ENCODE measurements at regions not wholly inside any gene's neighbourhood (a gene's known extent, or its start where the extent isn't known, plus 50 kb on each side); places are given as distances from the start of the nearest gene placed in this dataset.

DNA sequence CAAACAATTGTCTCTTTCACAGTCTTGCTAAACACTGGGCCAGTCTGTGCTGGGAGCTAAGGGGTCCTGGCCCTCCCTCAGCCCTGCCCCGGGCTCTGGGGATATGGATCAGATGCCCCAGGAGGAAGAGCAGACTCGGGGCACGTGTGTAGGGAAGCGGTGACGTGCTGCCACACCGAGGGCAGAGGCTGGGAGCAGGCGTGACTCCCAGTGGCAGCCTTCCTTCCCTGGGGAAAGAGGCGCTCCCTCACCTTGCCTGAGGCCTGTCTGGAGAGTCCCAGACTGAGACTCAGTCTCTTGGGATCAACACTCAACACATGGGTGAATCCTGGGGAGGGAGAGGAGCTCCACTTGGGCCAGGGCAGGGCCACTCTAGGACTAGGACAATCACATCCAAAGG, 54.1 kb upstream of the GRIP2 start:
- no TSS peak for BruUV-seq (replicated peaks)
- Histone ChIP-seq H3K9me3 (ENCODE audit: low read length) (no peaks in the 10 kb centered on the region), H3K4me3 (ENCODE audit: low read depth, low read length, poor library complexity, severe bottlenecking) (no peak overlapping the region), H3K9me2 (ENCODE audit: insufficient read depth, low read length) (no peaks in the 10 kb centered on the region), H3K4me1 (ENCODE audit: insufficient read depth, low read length, poor library complexity, severe bottlenecking) (no peaks in the 10 kb centered on the region), H3K79me2 (ENCODE audit: insufficient read depth, low read depth, low read length) (no peaks in the 10 kb centered on the region), H4K20me1 (ENCODE audit: insufficient read depth, low read length) (no peaks in the 10 kb centered on the region), H3K36me3 (ENCODE audit: insufficient read depth, low read length) (no peaks in the 10 kb centered on the region), H3K27ac (ENCODE audit: low read depth, low read length, poor library complexity, severe bottlenecking) (no peak overlapping the region), H2AFZ (ENCODE audit: low read length) (no peak overlapping the region), H3K4me2 (ENCODE audit: low read length) (no peak overlapping the region)
- POLR2A ChIA-PET: interaction anchor here (0.9 kb wide), 1 partner anchor 15 kb away, joined by 3 read pairs; no protein-coding TSS in a partner anchor
- intact Hi-C loops (cut with micrococcal nuclease; ENCODE audit: unreplicated experiment): no loop called here
- CTCF ChIA-PET (ENCODE audit: unreplicated experiment): no interaction called here
- TF ChIP-seq EZH2phosphoT487 (IDR thresholded peaks at IDR 0.05; ENCODE audit: borderline replicate concordance, low read depth, low read length): no peak
- TF ChIP-seq, protein P1, sequence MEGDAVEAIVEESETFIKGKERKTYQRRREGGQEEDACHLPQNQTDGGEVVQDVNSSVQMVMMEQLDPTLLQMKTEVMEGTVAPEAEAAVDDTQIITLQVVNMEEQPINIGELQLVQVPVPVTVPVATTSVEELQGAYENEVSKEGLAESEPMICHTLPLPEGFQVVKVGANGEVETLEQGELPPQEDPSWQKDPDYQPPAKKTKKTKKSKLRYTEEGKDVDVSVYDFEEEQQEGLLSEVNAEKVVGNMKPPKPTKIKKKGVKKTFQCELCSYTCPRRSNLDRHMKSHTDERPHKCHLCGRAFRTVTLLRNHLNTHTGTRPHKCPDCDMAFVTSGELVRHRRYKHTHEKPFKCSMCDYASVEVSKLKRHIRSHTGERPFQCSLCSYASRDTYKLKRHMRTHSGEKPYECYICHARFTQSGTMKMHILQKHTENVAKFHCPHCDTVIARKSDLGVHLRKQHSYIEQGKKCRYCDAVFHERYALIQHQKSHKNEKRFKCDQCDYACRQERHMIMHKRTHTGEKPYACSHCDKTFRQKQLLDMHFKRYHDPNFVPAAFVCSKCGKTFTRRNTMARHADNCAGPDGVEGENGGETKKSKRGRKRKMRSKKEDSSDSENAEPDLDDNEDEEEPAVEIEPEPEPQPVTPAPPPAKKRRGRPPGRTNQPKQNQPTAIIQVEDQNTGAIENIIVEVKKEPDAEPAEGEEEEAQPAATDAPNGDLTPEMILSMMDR (conservative IDR thresholded peaks at IDR 0.05; ENCODE audit: low read length): no peak
- no peak for DNase-seq (ENCODE audit: low spot score)

DNA sequence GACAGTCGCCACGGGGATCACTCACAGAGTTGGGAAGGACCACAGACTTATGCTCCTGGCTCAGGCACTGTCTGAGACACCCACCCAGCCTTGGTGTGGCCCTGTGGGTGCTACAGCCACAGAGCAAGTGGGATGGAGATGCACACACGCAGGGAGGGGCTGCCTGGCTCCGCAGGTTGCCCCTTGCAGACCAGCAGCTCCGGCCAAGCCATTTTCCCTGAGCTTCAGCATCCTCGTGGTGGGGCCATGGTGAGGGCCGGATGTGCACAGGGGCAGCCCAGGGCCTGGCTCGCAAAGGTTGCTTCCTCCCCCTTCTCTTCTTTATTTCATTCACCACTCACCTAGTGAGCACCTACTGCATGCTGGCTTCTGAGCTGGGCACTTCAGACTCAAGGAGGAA, 55.4 kb upstream of the GRIP2 start:
- no peak for DNase-seq (ENCODE audit: low spot score)
- no peak overlapping the region for H3K4me3 ChIP-seq (ENCODE audit: low read depth, low read length, poor library complexity, severe bottlenecking)
- no peak overlapping the region for H3K4me2 ChIP-seq (ENCODE audit: low read length)
- BruUV-seq (replicated peaks): no TSS peak
- H3K36me3 ChIP-seq (ENCODE audit: insufficient read depth, low read length): no peaks in the 10 kb centered on the region
- CTCF ChIA-PET (ENCODE audit: unreplicated experiment): no interaction called here
- no peak for TF ChIP-seq EZH2phosphoT487 (IDR thresholded peaks at IDR 0.05; ENCODE audit: borderline replicate concordance, low read depth, low read length)
- TF ChIP-seq, protein P1 (conservative IDR thresholded peaks at IDR 0.05; ENCODE audit: low read length): no peak
- POLR2A ChIA-PET: no interaction called here
- H3K27ac ChIP-seq (ENCODE audit: low read depth, low read length, poor library complexity, severe bottlenecking): no peak overlapping the region
- intact Hi-C loops (cut with micrococcal nuclease; ENCODE audit: unreplicated experiment): no loop called here
- no peaks in the 10 kb centered on the region for H3K79me2 ChIP-seq (ENCODE audit: insufficient read depth, low read depth, low read length)
- H2AFZ ChIP-seq (ENCODE audit: low read length): no peak overlapping the region
- no peaks in the 10 kb centered on the region for H3K4me1 ChIP-seq (ENCODE audit: insufficient read depth, low read length, poor library complexity, severe bottlenecking)
- no peaks in the 10 kb centered on the region for H3K9me2 ChIP-seq (ENCODE audit: insufficient read depth, low read length)
- H3K9me3 ChIP-seq (ENCODE audit: low read length): no peaks in the 10 kb centered on the region
- H4K20me1 ChIP-seq (ENCODE audit: insufficient read depth, low read length): no peaks in the 10 kb centered on the region

DNA sequence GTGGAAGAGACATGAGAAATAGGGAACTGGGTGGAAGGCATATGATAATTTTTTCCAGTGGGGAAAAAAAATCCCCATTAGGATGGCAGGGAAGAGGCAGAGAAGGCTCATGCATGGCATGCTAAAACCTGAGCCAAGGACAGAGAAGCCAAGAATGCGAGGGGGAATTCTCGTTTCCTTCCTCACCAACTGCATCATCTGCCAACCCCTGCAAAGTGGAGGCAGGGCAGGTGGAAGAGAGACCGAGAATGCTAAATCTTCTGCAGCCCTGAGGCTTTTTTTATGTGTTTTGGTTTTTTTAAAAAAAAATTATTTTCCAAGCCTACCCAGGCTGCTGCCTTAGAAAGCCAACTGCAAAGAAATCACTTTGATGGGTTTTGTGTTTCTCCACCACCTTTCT, 54.3 kb upstream of the CCDC174 start:
- DNase-seq (ENCODE audit: low spot score): no peak
- H3K4me3 ChIP-seq (ENCODE audit: low read depth, low read length, poor library complexity, severe bottlenecking): no peak overlapping the region
- no peak overlapping the region for H3K27ac ChIP-seq (ENCODE audit: low read depth, low read length, poor library complexity, severe bottlenecking)
- no peaks in the 10 kb centered on the region for H3K9me2 ChIP-seq (ENCODE audit: insufficient read depth, low read length)
- no TSS peak for BruUV-seq (replicated peaks)
- TF ChIP-seq, protein P1 (conservative IDR thresholded peaks at IDR 0.05; ENCODE audit: low read length): no peak
- no peak for TF ChIP-seq EZH2phosphoT487 (IDR thresholded peaks at IDR 0.05; ENCODE audit: borderline replicate concordance, low read depth, low read length)
- H3K4me1 ChIP-seq (ENCODE audit: insufficient read depth, low read length, poor library complexity, severe bottlenecking): no peaks in the 10 kb centered on the region
- no peaks in the 10 kb centered on the region for H3K79me2 ChIP-seq (ENCODE audit: insufficient read depth, low read depth, low read length)
- ChIA-PET POLR2A (interaction anchor here (0.7 kb wide), 1 partner anchor 319 kb away, joined by 3 read pairs; no protein-coding TSS in a partner anchor), CTCF (ENCODE audit: unreplicated experiment) (no interaction called here)
- H3K9me3 ChIP-seq (ENCODE audit: low read length): no peaks in the 10 kb centered on the region
- no peaks in the 10 kb centered on the region for H3K36me3 ChIP-seq (ENCODE audit: insufficient read depth, low read length)
- no peak overlapping the region for H2AFZ ChIP-seq (ENCODE audit: low read length)
- H4K20me1 ChIP-seq (ENCODE audit: insufficient read depth, low read length): no peaks in the 10 kb centered on the region
- no peak overlapping the region for H3K4me2 ChIP-seq (ENCODE audit: low read length)
- intact Hi-C loops (cut with micrococcal nuclease; ENCODE audit: unreplicated experiment): no loop called here
